B cell (primary cell): ENCODE measurements at regions not wholly inside any gene's neighbourhood (a gene's known extent, or its start where the extent isn't known, plus 50 kb on each side); places are given as distances from the start of the nearest gene placed in this dataset.

Experiments used
- ATAC-seq: fragments of 200-7000 bp; cut with Tn5 transposase; one replicate; pipeline ENCODE4 v1.10.0; 2021; ENCODE audit warnings: low read depth, mild to moderate bottlenecking, moderate number of reproducible peaks, moderate library complexity
- CTCF ChIA-PET: fragments of 350-600 bp; sonication (Branson Sonifier 250); formaldehyde crosslinking; loops from one replicate; lab custom pipeline; 2021; ENCODE audit warnings: antibody characterized with exemption, inconsistent platforms; lab: Charles Lee
- POLR2A ChIA-PET: fragments of 350-600 bp; sonication (Branson Sonifier 250); formaldehyde crosslinking; loops from one replicate; lab custom pipeline; 2021; ENCODE audit warnings: antibody characterized with exemption; lab: Charles Lee
- DNase-seq: peaks from one replicate; pipeline ENCODE4 v3.0.0; 2013
- H2AFZ ChIP-seq: 2 replicates; pipeline ENCODE4 v1.6.1; 2012; ENCODE audit warnings: mild to moderate bottlenecking, low read depth, low read length; ENCODE audit not compliant: insufficient read depth, poor library complexity, severe bottlenecking
- H3K27ac ChIP-seq, 2 donors: 1 replicate in 1 of 2; 2 replicates in 1 of 2; pipeline ENCODE4 v1.5.1; 2012 to 2013; ENCODE audit warnings: low read length in 2 of 2, mild to moderate bottlenecking in 2 of 2, moderate library complexity in 1 of 2
- H3K27me3 ChIP-seq, 4 experiments: fragments of 200-600 bp in 1 of 4; sonication (generic) in 1 of 4; replicated peaks in 1 of 4; 1 replicate in 2 of 4; 2 replicates in 2 of 4; pipeline versions ENCODE4 v1.6.1 to v1.7.0; 2013 to 2016; ENCODE audit warnings: low read length in 3 of 4, mild to moderate bottlenecking in 2 of 4, mixed read lengths in 1 of 4, moderate library complexity in 1 of 4; ENCODE audit not compliant: insufficient read depth in 4 of 4, control insufficient read depth in 3 of 4; ENCODE audit errors: control extremely low read depth in 1 of 4
- H3K36me3 ChIP-seq, 2 experiments: replicated peaks in 1 of 2; 1 replicate in 1 of 2; 2 replicates in 1 of 2; pipeline versions ENCODE4 v1.6.1 to v1.7.1; 2013; ENCODE audit warnings: low read length in 1 of 2; ENCODE audit not compliant: insufficient read depth in 2 of 2, control insufficient read depth in 1 of 2; ENCODE audit errors: control extremely low read depth in 1 of 2, extremely low read depth in 1 of 2
- H3K4me1 ChIP-seq, 2 donors: fragments of 200-600 bp in 1 of 2; sonication (generic) in 1 of 2; 1 replicate in 1 of 2; 2 replicates in 1 of 2; pipeline versions ENCODE4 v1.5.1 to v1.6.1; 2013 to 2017; ENCODE audit warnings: low read length in 2 of 2; ENCODE audit not compliant: control insufficient read depth in 2 of 2, insufficient read depth in 2 of 2
- H3K4me2 ChIP-seq: replicated peaks from 2 replicates; pipeline ENCODE3; 2012; ENCODE audit warnings: mild to moderate bottlenecking, low read depth, low read length; ENCODE audit not compliant: poor library complexity, severe bottlenecking
- H3K4me3 ChIP-seq, 5 experiments: fragments of 200-600 bp in 1 of 5; sonication (generic) in 1 of 5; 1 replicate in 3 of 5; 2 replicates in 2 of 5; pipeline versions ENCODE4 v1.5.1 to v1.7.0; 2011 to 2016; ENCODE audit warnings: low read length in 4 of 5, mild to moderate bottlenecking in 4 of 5, low read depth in 2 of 5, control low read depth in 1 of 5, moderate library complexity in 1 of 5; ENCODE audit not compliant: insufficient read depth in 1 of 5; ENCODE audit errors: control extremely low read depth in 1 of 5, extremely low read depth in 1 of 5
- H3K79me2 ChIP-seq: fragments of 200-600 bp; sonication (generic); one replicate; pipeline ENCODE4 v1.6.0; 2016; ENCODE audit warnings: low read length; ENCODE audit not compliant: control insufficient read depth, insufficient read depth
- H3K9ac ChIP-seq: fragments of 200-600 bp; sonication (generic); 2 replicates; pipeline ENCODE4 v1.6.1; 2017; ENCODE audit warnings: mild to moderate bottlenecking, low read length, moderate library complexity
- H3K9me3 ChIP-seq, 3 donors: one replicate each; pipeline versions ENCODE4 v1.6.1 to v1.7.1; 2013; ENCODE audit warnings: low read length in 2 of 3; ENCODE audit not compliant: control insufficient read depth in 2 of 3, insufficient read depth in 1 of 3; ENCODE audit errors: control extremely low read depth in 1 of 3
- H4K20me1 ChIP-seq: 2 replicates; pipeline ENCODE4 v1.6.0; 2012; ENCODE audit warnings: mild to moderate bottlenecking, low read length; ENCODE audit not compliant: insufficient read depth, control insufficient read depth, poor library complexity, severe bottlenecking
- H3K27ac Mint-ChIP-seq: one replicate; pipeline ENCODE4 v1.8.0; 2021; ENCODE audit warnings: mixed read lengths
- H3K27me3 Mint-ChIP-seq: one replicate; pipeline ENCODE4 v1.8.0; 2021; ENCODE audit warnings: mixed read lengths
- H3K4me1 Mint-ChIP-seq: one replicate; pipeline ENCODE4 v1.8.0; 2021; ENCODE audit warnings: mixed read lengths
- H3K4me3 Mint-ChIP-seq: one replicate; pipeline ENCODE4 v1.8.0; 2021; ENCODE audit warnings: mixed read lengths
- H3K9me3 Mint-ChIP-seq: one replicate; pipeline ENCODE4 v1.8.0; 2022; ENCODE audit warnings: mixed read lengths; ENCODE audit not compliant: insufficient read depth
- CTCF ChIP-seq: fragments of 200-600 bp; IDR thresholded peaks from one replicate; pipeline ENCODE4 v1.8.0; 2022; ENCODE audit warnings: antibody characterized with exemption, mild to moderate bottlenecking
- EZH2 ChIP-seq: IDR thresholded peaks from 2 replicates; pipeline ENCODE4 v1.6.1; 2012; ENCODE audit warnings: borderline replicate concordance, low read depth, mild to moderate bottlenecking, moderate library complexity, low read length; ENCODE audit not compliant: insufficient read depth, poor library complexity, severe bottlenecking
- WGBS: methylation state at CpG from one replicate; pipeline ENCODE4 v1.1.5; 2013; ENCODE audit warnings: missing lambda C conversion rate; ENCODE audit not compliant: insufficient coverage; 5-methylcytosine and 5-hydroxymethylcytosine counted together
- intact Hi-C: fragments of 100-400 bp; cut with micrococcal nuclease; formaldehyde crosslinking; loops from one replicate; pipeline ENCODE4 v1.10.0; 2022

GRCh38 chr2:42113452-42113851 lies 55.7 kb upstream of the EML4 start:
- ATAC-seq (no peak), DNase-seq (no peak)
- POLR2A ChIA-PET = no interaction called here
- no peak overlapping the region for H3K4me3 Mint-ChIP-seq
- no peak overlapping the region for H2AFZ ChIP-seq
- H3K4me3 ChIP-seq = no peak overlapping the region
- CTCF ChIA-PET = interaction anchor here (1.1 kb wide), 1 partner anchor 13 kb away, joined by 3 read pairs; no protein-coding TSS in a partner anchor
- no peak overlapping the region for H3K9ac ChIP-seq
- H3K4me1 Mint-ChIP-seq = peaks cover 52% of the 10 kb centered on the region
- no peak overlapping the region for H3K4me2 ChIP-seq
- H3K9me3 Mint-ChIP-seq = no peaks in the 10 kb centered on the region
- intact Hi-C loops = no loop called here
- 90% methylated on average over 4 of the region's 6 CpGs for WGBS
- H3K27ac ChIP-seq = no peak overlapping the region
- no peaks in the 10 kb centered on the region for H3K36me3 ChIP-seq
- H3K27ac Mint-ChIP-seq = no peak overlapping the region
- peaks cover 61 to 71% of the 10 kb centered on the region in 2 donors for H3K4me1 ChIP-seq
- no peaks in the 10 kb centered on the region for H3K27me3 Mint-ChIP-seq
- no peaks in the 10 kb centered on the region for H3K27me3 ChIP-seq
- H3K79me2 ChIP-seq = peaks cover 28% of the 10 kb centered on the region
- no peaks in the 10 kb centered on the region for H4K20me1 ChIP-seq
- no peaks in the 10 kb centered on the region for H3K9me3 ChIP-seq
- TF ChIP-seq EZH2 (no peak), CTCF (no peak)

- H3K36me3 ChIP-seq = no peaks in the 10 kb centered on the region
- H3K27ac Mint-ChIP-seq = peak overlapping the region; percentile 37
These were observed 55.1 kb upstream of the EML4 start for GRCh38 chr2:42114091-42114490.

More at GRCh38 chr2:42114091-42114490, 55.1 kb upstream of the EML4 start:
- Histone ChIP-seq H3K9me3 (no peaks in the 10 kb centered on the region), H3K27me3 (no peaks in the 10 kb centered on the region), H3K79me2 (peaks cover 21% of the 10 kb centered on the region), H3K27ac (no peak overlapping the region), H2AFZ (no peak overlapping the region), H3K9ac (no peak overlapping the region), H3K4me2 (no peak overlapping the region), H3K4me1 (peaks cover 61 to 71% of the 10 kb centered on the region in 2 donors), H4K20me1 (no peaks in the 10 kb centered on the region), H3K4me3 (no peak overlapping the region)
- ATAC-seq (no peak), DNase-seq (no peak)
- ChIA-PET POLR2A (no interaction called here), CTCF (interaction anchor here (1.1 kb wide), 1 partner anchor 14 kb away, joined by 3 read pairs; no protein-coding TSS in a partner anchor)
- Mint-ChIP-seq H3K4me3 (no peak overlapping the region), H3K9me3 (no peaks in the 10 kb centered on the region), H3K4me1 (peaks cover 58% of the 10 kb centered on the region), H3K27me3 (no peaks in the 10 kb centered on the region)
- intact Hi-C loops = no loop called here
- no peak for TF ChIP-seq CTCF
- TF ChIP-seq EZH2 = no peak
- 100% methylated on average over 1 of the region's 5 CpGs for WGBS
